22Rv1 (cell line): ENCODE measurements at regions not wholly inside any gene's neighbourhood (a gene's known extent, or its start where the extent isn't known, plus 50 kb on each side); places are given as distances from the start of the nearest gene placed in this dataset.
"Not testable (repeated sequence)": the region's sequence is repeated elsewhere in the genome, so short reads cannot be mapped to it uniquely, and the experiment has no call there.

Experiments
- H3K27ac ChIP-seq: fragments of 450-650 bp; 2 replicates; pipeline ENCODE4 v1.5.1; 2017
- ZFX ChIP-seq: fragments of 450-650 bp; IDR thresholded peaks from 2 replicates; pipeline ENCODE4 v1.6.1; 2017; ENCODE audit warnings: antibody characterized with exemption, borderline replicate concordance
- TF ChIP-seq, protein P1 (sequence below): fragments of 450-650 bp; IDR thresholded peaks from 2 replicates; pipeline ENCODE4 v1.5.1; 2017; ENCODE audit warnings: mild to moderate bottlenecking

DNA sequence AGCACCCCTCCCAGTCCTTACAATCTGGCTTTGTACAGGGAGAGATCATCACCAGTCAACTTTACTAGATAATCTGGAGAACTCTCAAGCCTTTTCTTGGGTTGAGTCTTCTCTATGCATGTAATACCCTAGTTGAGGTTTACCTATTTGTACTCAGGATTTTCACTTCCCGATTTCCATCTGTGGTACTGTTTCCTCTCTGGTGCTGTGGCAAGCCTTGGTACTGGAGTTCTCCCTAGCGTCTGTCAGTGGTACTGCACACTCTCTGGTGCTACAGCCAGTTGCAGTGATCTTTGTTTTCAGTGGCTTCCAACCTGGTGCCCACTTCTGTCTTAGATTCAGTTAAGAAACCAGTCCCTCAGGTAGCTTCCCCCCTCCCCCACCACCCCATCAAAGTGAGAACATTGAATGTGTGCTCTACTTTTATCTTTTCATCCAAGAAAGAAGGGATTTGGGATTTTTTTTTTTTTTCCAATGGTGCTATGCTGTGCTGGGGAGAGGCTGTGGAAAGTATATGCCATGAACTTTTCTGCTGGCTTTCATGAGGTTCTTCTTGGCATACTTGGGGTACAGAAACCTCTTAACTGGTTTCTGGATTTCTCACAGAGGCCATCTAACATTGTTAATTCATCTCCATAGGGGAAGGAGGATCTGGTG, 69.4 kb upstream of the EVL start:
- no peak for TF ChIP-seq ZFX
- TF ChIP-seq, protein P1, sequence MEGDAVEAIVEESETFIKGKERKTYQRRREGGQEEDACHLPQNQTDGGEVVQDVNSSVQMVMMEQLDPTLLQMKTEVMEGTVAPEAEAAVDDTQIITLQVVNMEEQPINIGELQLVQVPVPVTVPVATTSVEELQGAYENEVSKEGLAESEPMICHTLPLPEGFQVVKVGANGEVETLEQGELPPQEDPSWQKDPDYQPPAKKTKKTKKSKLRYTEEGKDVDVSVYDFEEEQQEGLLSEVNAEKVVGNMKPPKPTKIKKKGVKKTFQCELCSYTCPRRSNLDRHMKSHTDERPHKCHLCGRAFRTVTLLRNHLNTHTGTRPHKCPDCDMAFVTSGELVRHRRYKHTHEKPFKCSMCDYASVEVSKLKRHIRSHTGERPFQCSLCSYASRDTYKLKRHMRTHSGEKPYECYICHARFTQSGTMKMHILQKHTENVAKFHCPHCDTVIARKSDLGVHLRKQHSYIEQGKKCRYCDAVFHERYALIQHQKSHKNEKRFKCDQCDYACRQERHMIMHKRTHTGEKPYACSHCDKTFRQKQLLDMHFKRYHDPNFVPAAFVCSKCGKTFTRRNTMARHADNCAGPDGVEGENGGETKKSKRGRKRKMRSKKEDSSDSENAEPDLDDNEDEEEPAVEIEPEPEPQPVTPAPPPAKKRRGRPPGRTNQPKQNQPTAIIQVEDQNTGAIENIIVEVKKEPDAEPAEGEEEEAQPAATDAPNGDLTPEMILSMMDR = peak; percentile 86
- H3K27ac ChIP-seq = no peak overlapping the region

DNA sequence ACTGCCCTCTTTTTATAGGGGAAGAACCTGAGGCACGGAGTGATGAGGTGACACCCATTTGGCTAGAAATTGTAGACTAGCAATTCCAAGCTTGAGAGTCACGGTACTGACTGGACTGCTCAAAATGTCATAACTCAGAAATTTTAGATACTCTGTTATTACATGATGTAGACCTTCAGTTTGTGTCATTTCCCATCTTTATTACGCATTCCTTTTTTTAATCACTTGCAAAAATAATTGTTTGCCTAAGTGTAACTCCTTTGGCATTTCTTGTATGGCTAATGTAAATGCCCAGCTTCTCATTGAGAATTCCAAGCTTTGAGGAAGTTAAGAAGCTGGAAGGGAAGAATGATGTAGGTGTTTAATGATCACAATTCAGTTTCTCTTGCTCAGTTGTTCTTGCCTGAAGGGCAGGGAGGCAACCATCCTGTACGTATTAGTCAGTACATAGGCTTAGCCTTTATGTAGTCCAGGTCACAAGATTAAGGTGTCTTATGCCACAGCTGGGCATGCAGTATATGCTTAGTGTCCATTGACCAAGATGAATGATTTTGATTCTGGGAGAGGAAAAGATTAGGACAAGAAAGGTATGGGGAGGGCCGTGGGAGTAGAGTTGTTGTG, 68.2 kb upstream of the EVL start:
- no peak overlapping the region for H3K27ac ChIP-seq

GRCh38 chr14:100000398-100000797, 64.8 kb upstream of the EVL start:
- H3K27ac ChIP-seq = not testable (repeated sequence)

More for the DNA sequence above, 68.2 kb upstream of the EVL start:
- TF ChIP-seq ZFX = no peak
- TF ChIP-seq, protein P1 = no peak

DNA sequence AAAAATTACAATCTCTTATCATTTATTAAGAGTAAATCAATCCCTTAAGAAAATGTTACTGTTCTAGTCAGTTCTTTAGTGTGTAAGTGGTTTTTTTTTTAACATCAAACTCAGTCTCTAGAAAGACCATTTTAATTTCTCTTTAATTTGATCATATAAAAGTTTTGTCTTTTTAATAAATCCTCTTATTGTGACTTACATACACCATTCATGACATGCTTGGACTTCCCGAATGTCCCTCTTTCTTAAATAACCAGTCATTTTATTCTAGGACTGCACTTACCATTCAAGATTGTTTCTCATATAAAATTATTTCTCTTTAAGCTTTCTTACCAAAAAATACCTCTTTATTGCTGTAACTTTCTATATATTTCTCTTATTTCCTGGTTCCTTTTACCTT, 60.8 kb upstream of the EVL start:
- no peak overlapping the region for H3K27ac ChIP-seq
- TF ChIP-seq, protein P1 = no peak
- TF ChIP-seq ZFX = no peak

- no peak overlapping the region for H3K27ac ChIP-seq
- no peak for TF ChIP-seq ZFX
- TF ChIP-seq, protein P1 = no peak
These were observed 58.0 kb upstream of the EVL start for GRCh38 chr14:100007254-100007653.

DNA sequence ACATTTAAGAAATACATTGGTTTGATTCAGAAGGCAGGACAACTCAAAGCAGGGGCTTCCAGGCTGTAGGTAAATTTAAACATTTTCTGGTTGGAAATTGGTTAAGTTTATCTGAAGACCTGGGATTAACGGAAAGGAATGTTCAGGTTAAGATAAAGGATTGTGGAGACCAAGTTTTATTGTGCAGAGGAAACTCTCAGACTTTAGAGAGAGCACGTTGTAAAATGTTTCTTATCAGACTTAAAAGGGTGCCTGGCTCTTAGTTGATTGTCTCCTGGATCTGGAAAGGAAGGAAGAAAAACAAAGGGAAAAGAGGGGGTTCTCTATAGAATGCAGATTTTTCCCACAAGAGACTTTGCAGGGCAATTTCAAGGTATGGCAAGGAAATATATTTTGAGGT, 55.4 kb upstream of the EVL start:
- not testable (repeated sequence) for H3K27ac ChIP-seq

DNA sequence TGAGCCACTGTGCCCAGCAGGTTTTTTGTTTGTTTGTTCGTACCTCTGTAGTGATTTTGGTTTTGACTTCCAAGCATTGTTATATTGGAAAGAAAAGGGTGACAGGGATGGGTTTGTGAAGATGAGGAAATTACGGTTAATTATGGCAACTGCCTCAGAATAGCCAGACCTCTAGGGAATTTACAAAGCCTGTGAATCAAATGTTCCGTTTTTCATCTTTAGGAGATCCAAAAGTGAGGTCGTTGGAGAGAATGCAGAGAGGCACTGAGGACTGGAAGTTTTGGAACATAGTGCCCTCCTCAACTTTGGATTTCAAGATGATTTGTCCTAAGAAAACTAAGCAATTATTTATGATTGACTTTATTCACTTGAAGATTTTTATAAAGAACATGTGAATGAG, 54.5 kb upstream of the EVL start:
- TF ChIP-seq, protein P1 = no peak

DNA sequence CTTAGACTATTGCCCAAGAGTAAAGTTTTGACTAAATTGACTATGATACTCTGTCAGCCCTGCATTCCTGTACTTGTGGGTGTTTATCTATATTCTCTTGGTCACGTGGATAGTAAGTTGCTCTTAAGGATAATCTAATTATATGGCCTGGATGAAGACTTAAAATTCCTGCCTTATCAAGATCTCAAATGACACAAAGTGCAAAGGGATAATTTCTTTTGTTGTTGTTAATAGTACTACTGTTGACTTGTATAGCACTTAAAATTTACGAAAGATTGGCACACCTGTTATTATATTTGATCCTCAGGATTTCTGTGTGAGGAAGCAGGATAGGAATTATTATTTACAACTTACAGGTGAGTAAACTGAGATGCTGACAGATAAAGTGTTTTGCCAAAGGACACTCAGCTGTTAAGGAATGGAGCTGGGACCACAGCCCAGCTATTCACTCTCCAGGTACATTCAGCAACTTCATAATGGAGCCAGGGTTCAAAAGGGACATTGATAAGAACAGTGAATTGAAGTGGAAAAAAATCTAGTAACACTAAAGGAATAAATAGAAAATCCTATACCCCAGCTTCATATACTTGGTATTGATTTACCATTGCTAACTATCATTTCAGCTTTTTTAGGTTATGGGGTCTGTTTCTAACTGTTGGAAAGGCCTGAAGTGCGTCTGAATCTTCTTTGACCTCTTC, 53.4 kb upstream of the EVL start:
- no peak for TF ChIP-seq ZFX
- TF ChIP-seq, protein P1 = no peak
- H3K27ac ChIP-seq = no peak overlapping the region

More for the DNA sequence above, 54.5 kb upstream of the EVL start:
- H3K27ac ChIP-seq = no peak overlapping the region
